Ishikawa (cell line): ENCODE measurements at regions not wholly inside any gene's neighbourhood (a gene's known extent, or its start where the extent isn't known, plus 50 kb on each side); places are given as distances from the start of the nearest gene placed in this dataset.

Experiments
- CEBPB ChIP-seq: IDR thresholded peaks from 2 replicates; pipeline ENCODE4 v1.6.1; 2012
- CREB1 ChIP-seq: IDR thresholded peaks from 2 replicates; pipeline ENCODE4 v1.6.1; 2012; ENCODE audit warnings: low read depth
- EGR1 ChIP-seq: IDR thresholded peaks from 2 replicates; pipeline ENCODE4 v1.6.1; 2012
- EP300 ChIP-seq: IDR thresholded peaks from 2 replicates; pipeline ENCODE4 v1.6.1; 2012; ENCODE audit warnings: borderline replicate concordance
- FOXM1 ChIP-seq: IDR thresholded peaks from 2 replicates; pipeline ENCODE4 v1.6.1; 2012; ENCODE audit warnings: low read depth, borderline replicate concordance
- MAX ChIP-seq: IDR thresholded peaks from 2 replicates; pipeline ENCODE4 v1.6.1; 2012
- NFIC ChIP-seq: IDR thresholded peaks from 2 replicates; pipeline ENCODE4 v1.6.1; 2012
- RAD21 ChIP-seq: IDR thresholded peaks from 2 replicates; pipeline ENCODE4 v1.6.1; 2012; ENCODE audit warnings: low read depth
- REST ChIP-seq: IDR thresholded peaks from 2 replicates; pipeline ENCODE4 v1.6.1; 2012; ENCODE audit warnings: low read depth, mild to moderate bottlenecking
- TAF1 ChIP-seq: IDR thresholded peaks from 2 replicates; pipeline ENCODE4 v1.6.1; 2012; ENCODE audit warnings: low read depth, mild to moderate bottlenecking
- TCF12 ChIP-seq: IDR thresholded peaks from 2 replicates; pipeline ENCODE4 v1.6.1; 2012; ENCODE audit warnings: low read depth
- TEAD4 ChIP-seq: IDR thresholded peaks from 2 replicates; pipeline ENCODE4 v1.6.1; 2012
- USF1 ChIP-seq: IDR thresholded peaks from 2 replicates; pipeline ENCODE4 v1.6.1; 2012
- YY1 ChIP-seq: IDR thresholded peaks from 2 replicates; pipeline ENCODE4 v1.6.1; 2012; ENCODE audit warnings: low read depth
- ZBTB7A ChIP-seq: IDR thresholded peaks from 2 replicates; pipeline ENCODE4 v1.6.1; 2012; ENCODE audit warnings: low read depth

GRCh38 chr6:91521999-91522398 is 935.1 kb upstream of the MAP3K7 start:
- TF ChIP-seq CREB1 (no peak), TAF1 (no peak), TEAD4 (no peak), USF1 (no peak), EGR1 (no peak), RAD21 (no peak), FOXM1 (no peak), YY1 (no peak), REST (no peak), CEBPB (no peak), EP300 (no peak), TCF12 (no peak), ZBTB7A (no peak), MAX (no peak)

- TF ChIP-seq YY1 (no peak), ZBTB7A (no peak), CEBPB (no peak), USF1 (no peak), CREB1 (no peak), EP300 (no peak), MAX (no peak), EGR1 (no peak), TCF12 (no peak), TEAD4 (no peak), TAF1 (no peak), FOXM1 (no peak), NFIC (no peak), RAD21 (no peak), REST (no peak)
Measured at GRCh38 chr6:91509711-91510110, 922.8 kb upstream of the MAP3K7 start.

- TF ChIP-seq EGR1 (no peak), RAD21 (no peak), ZBTB7A (no peak), TCF12 (no peak), CREB1 (no peak), TAF1 (no peak), REST (no peak), EP300 (no peak), YY1 (no peak), USF1 (no peak), CEBPB (no peak), NFIC (no peak), FOXM1 (no peak)
Measured at GRCh38 chr6:91509039-91509438, 922.2 kb upstream of the MAP3K7 start.

GRCh38 chr6:91506509-91506908 is 919.6 kb upstream of the MAP3K7 start:
- TF ChIP-seq YY1, result no peak
- no peak for TF ChIP-seq FOXM1
- no peak for TF ChIP-seq TEAD4
- TF ChIP-seq MAX, result no peak
- no peak for TF ChIP-seq CREB1
- no peak for TF ChIP-seq ZBTB7A
- TF ChIP-seq EGR1, result no peak
- no peak for TF ChIP-seq CEBPB
- no peak for TF ChIP-seq NFIC
- no peak for TF ChIP-seq REST
- TF ChIP-seq TCF12, result no peak
- TF ChIP-seq EP300, result no peak
- TF ChIP-seq TAF1, result no peak
- no peak for TF ChIP-seq USF1
- no peak for TF ChIP-seq RAD21
